ENCODE measurements at regions not wholly inside any gene's neighbourhood (a gene's known extent, or its start where the extent isn't known, plus 50 kb on each side); places are given as distances from the start of the nearest gene placed in this dataset.

GRCh38 chr13:42373048-42373812 lies 101.3 kb downstream of the AKAP11 start:
- POLR2A ChIA-PET, result no interaction called here
- no peak for TF ChIP-seq PKNOX1 (IDR thresholded peaks at IDR 0.05)
- no peak for TF ChIP-seq HDGF (IDR thresholded peaks at IDR 0.05; ENCODE audit: borderline replicate concordance)
- TF ChIP-seq BHLHE40 (IDR thresholded peaks at IDR 0.05; ENCODE audit: borderline replicate concordance), result no peak
- TF ChIP-seq SP1 (IDR thresholded peaks at IDR 0.05), result no peak
- no peak for TF ChIP-seq TARDBP (IDR thresholded peaks at IDR 0.05)
- no peak for TF ChIP-seq FOXA1 (IDR thresholded peaks at IDR 0.05)
- TF ChIP-seq ARNT (IDR thresholded peaks at IDR 0.05), result no peak
- TF ChIP-seq L3MBTL2 (conservative IDR thresholded peaks at IDR 0.05), result no peak
- no peak for TF ChIP-seq FOXK2 (IDR thresholded peaks at IDR 0.05)
- no peak for TF ChIP-seq LEF1 (IDR thresholded peaks at IDR 0.05; ENCODE audit: borderline replicate concordance)
- CTCF ChIA-PET, result no interaction called here
- DNase-seq (ENCODE audit: extremely low spot score), result no peak

GRCh38 chr13:42375663-42376062 lies 103.7 kb downstream of the AKAP11 start:
- ChIA-PET POLR2A (no interaction called here), CTCF (no interaction called here)
- DNase-seq (ENCODE audit: extremely low spot score), result no peak
- TF ChIP-seq BHLHE40 (IDR thresholded peaks at IDR 0.05; ENCODE audit: borderline replicate concordance), result no peak

- no peak for TF ChIP-seq NFRKB (IDR thresholded peaks at IDR 0.05)
- CTCF ChIA-PET, result no interaction called here
- POLR2A ChIA-PET, result no interaction called here
- DNase-seq (ENCODE audit: extremely low spot score), result no peak
Observed at GRCh38 chr13:42377640-42378382, 105.9 kb downstream of the AKAP11 start.

- TF ChIP-seq TARDBP (IDR thresholded peaks at IDR 0.05) (no peak), LEF1 (IDR thresholded peaks at IDR 0.05; ENCODE audit: borderline replicate concordance) (no peak), PKNOX1 (IDR thresholded peaks at IDR 0.05) (no peak), FOXA1 (IDR thresholded peaks at IDR 0.05) (no peak), ELF4 (IDR thresholded peaks at IDR 0.05) (no peak), CTBP1 (IDR thresholded peaks at IDR 0.05; ENCODE audit: borderline replicate concordance) (no peak), L3MBTL2 (conservative IDR thresholded peaks at IDR 0.05) (no peak), ARNT (IDR thresholded peaks at IDR 0.05) (no peak), SUZ12 (IDR thresholded peaks at IDR 0.05) (no peak), FOXM1 (IDR thresholded peaks at IDR 0.05; ENCODE audit: borderline replicate concordance) (no peak), ZNF384 (IDR thresholded peaks at IDR 0.05) (no peak), FOXK2 (IDR thresholded peaks at IDR 0.05) (no peak), HDGF (IDR thresholded peaks at IDR 0.05; ENCODE audit: borderline replicate concordance) (no peak), BHLHE40 (IDR thresholded peaks at IDR 0.05; ENCODE audit: borderline replicate concordance) (no peak), NFRKB (IDR thresholded peaks at IDR 0.05) (no peak), SP1 (IDR thresholded peaks at IDR 0.05) (no peak)
- ChIA-PET POLR2A (no interaction called here), CTCF (no interaction called here)
- DNase-seq (ENCODE audit: extremely low spot score), result no peak
Observed at GRCh38 chr13:42378383-42378780, 106.4 kb downstream of the AKAP11 start.

GRCh38 chr13:42379241-42379640 lies 107.3 kb downstream of the AKAP11 start:
- no peak for TF ChIP-seq NFRKB (IDR thresholded peaks at IDR 0.05)
- TF ChIP-seq LEF1 (IDR thresholded peaks at IDR 0.05; ENCODE audit: borderline replicate concordance), result no peak
- no peak for TF ChIP-seq ELF4 (IDR thresholded peaks at IDR 0.05)
- no peak for TF ChIP-seq HDGF (IDR thresholded peaks at IDR 0.05; ENCODE audit: borderline replicate concordance)
- TF ChIP-seq PKNOX1 (IDR thresholded peaks at IDR 0.05), result no peak
- no peak for TF ChIP-seq ARNT (IDR thresholded peaks at IDR 0.05)
- TF ChIP-seq FOXA1 (IDR thresholded peaks at IDR 0.05), result no peak
- TF ChIP-seq SP1 (IDR thresholded peaks at IDR 0.05), result no peak
- TF ChIP-seq L3MBTL2 (conservative IDR thresholded peaks at IDR 0.05), result no peak
- TF ChIP-seq ZNF384 (IDR thresholded peaks at IDR 0.05), result no peak
- TF ChIP-seq FOXM1 (IDR thresholded peaks at IDR 0.05; ENCODE audit: borderline replicate concordance), result no peak
- TF ChIP-seq FOXK2 (IDR thresholded peaks at IDR 0.05), result no peak
- no peak for TF ChIP-seq BHLHE40 (IDR thresholded peaks at IDR 0.05; ENCODE audit: borderline replicate concordance)
- TF ChIP-seq TARDBP (IDR thresholded peaks at IDR 0.05), result no peak
- TF ChIP-seq CTBP1 (IDR thresholded peaks at IDR 0.05; ENCODE audit: borderline replicate concordance), result no peak
- no peak for TF ChIP-seq SUZ12 (IDR thresholded peaks at IDR 0.05)
- ChIA-PET CTCF (no interaction called here), POLR2A (no interaction called here)
- DNase-seq (ENCODE audit: extremely low spot score), result no peak

- ChIA-PET POLR2A (no interaction called here), CTCF (no interaction called here)
- TF ChIP-seq PKNOX1 (IDR thresholded peaks at IDR 0.05), result no peak
- no peak for TF ChIP-seq L3MBTL2 (conservative IDR thresholded peaks at IDR 0.05)
- TF ChIP-seq BHLHE40 (IDR thresholded peaks at IDR 0.05; ENCODE audit: borderline replicate concordance), result no peak
- TF ChIP-seq FOXM1 (IDR thresholded peaks at IDR 0.05; ENCODE audit: borderline replicate concordance), result no peak
- no peak for TF ChIP-seq ARNT (IDR thresholded peaks at IDR 0.05)
- TF ChIP-seq SP1 (IDR thresholded peaks at IDR 0.05), result no peak
- no peak for TF ChIP-seq FOXK2 (IDR thresholded peaks at IDR 0.05)
- TF ChIP-seq ZNF384 (IDR thresholded peaks at IDR 0.05), result no peak
- no peak for TF ChIP-seq NFRKB (IDR thresholded peaks at IDR 0.05)
- no peak for TF ChIP-seq TARDBP (IDR thresholded peaks at IDR 0.05)
- no peak for DNase-seq (ENCODE audit: extremely low spot score)
Observed at GRCh38 chr13:42380420-42381164, 108.6 kb downstream of the AKAP11 start.

All from HEK293T (cell line).